ENCODE measurements at regions not wholly inside any gene's neighbourhood (a gene's known extent, or its start where the extent isn't known, plus 50 kb on each side); places are given as distances from the start of the nearest gene placed in this dataset.
A peak's percentile ranks its signal among the peaks of the same experiment; 100 is the strongest.

- DNase-seq: no peak
These were observed 118.8 kb upstream of the TENM3 start for GRCh38 chr4:182124359-182124758.

- no peak for DNase-seq
These were observed 117.1 kb upstream of the TENM3 start for GRCh38 chr4:182126096-182126495.

- DNase-seq: no peak
These were observed 116.6 kb upstream of the TENM3 start for GRCh38 chr4:182126603-182127002.

DNA sequence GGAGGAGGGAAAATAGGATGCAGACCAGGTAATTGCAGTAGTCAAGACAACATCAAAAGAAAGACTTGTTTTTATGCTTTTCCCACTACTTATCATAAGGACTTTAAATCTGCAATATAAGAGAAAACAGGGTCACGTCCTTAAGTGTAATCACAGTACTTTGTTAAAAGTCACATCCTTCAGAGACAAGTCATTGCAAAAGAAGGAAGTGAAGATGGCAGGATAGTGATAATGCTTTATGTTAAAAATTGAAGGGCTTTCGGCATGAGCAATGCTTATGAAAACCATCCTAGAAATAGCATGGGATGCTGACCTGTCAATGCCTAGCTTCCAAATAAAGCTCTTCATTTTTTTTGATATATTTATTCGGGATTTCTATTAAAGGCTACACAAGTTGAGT is 110.2 kb upstream of the TENM3 start:
- no peak for DNase-seq

DNA sequence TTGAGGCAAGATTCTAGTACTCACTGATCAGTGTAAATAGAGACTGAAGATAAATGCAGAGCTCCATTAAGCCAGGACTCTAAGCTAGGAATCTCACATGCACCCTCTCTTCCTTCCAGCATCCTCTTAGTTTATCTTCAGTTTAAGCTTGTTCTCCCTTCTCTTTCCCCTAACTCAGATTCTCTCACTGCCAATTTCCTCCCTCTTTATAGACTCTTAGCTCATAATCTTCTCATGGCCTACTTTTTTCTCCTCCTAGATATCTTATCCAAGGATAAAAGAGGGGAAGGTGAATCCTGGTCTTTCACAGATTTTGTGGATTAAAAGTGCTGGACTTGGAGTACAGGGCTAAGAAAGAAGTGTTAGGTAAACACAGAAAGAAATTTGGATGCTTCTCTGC is 108.9 kb upstream of the TENM3 start:
- DNase-seq: no peak

- no peak for DNase-seq
These were observed 107.0 kb upstream of the TENM3 start for GRCh38 chr4:182136201-182136600.

GRCh38 chr4:182137343-182137742 is 105.9 kb upstream of the TENM3 start:
- DNase-seq: no peak

DNA sequence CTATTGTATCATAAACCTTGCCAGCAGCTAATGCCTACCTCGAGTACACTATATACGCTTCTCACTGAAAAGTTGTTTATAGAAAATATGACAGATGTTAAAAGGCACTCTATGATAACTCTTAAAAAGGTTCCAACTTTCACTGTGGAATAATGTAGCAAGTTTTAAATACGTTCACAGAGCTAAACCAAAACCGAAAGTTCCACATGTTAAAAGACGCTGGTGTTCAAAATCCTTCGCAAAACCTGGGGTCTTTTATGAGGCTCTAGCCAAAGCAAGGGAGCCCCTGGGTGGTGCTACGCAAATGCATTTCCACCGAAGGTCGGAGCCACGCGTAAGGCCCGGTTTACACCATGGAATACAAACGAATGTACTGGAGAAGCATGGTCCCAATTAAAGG is 103.7 kb upstream of the TENM3 start:
- no peak for DNase-seq

GRCh38 chr4:182140547-182140946 is 102.7 kb upstream of the TENM3 start:
- no peak for DNase-seq

DNA sequence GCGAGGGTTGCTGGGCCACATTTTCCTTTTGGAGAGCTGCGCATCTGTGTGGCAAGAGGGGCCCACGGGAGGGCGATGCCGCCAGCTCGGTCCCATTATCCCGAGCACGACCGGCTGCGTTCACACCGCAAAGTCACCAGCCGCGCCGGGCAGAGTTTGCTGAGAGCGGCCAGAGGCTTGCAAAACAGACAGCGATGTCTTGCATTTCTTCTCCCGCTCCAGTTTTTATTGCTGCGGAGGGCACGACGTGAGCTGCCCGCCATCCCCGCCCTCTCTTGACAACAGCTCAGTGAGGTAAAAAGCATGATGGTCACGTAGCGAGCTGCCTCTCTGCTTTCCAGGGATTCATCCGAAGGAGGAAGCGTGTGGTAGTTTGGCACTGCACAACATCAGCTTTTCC is 102.1 kb upstream of the TENM3 start:
- DNase-seq: no peak

DNA sequence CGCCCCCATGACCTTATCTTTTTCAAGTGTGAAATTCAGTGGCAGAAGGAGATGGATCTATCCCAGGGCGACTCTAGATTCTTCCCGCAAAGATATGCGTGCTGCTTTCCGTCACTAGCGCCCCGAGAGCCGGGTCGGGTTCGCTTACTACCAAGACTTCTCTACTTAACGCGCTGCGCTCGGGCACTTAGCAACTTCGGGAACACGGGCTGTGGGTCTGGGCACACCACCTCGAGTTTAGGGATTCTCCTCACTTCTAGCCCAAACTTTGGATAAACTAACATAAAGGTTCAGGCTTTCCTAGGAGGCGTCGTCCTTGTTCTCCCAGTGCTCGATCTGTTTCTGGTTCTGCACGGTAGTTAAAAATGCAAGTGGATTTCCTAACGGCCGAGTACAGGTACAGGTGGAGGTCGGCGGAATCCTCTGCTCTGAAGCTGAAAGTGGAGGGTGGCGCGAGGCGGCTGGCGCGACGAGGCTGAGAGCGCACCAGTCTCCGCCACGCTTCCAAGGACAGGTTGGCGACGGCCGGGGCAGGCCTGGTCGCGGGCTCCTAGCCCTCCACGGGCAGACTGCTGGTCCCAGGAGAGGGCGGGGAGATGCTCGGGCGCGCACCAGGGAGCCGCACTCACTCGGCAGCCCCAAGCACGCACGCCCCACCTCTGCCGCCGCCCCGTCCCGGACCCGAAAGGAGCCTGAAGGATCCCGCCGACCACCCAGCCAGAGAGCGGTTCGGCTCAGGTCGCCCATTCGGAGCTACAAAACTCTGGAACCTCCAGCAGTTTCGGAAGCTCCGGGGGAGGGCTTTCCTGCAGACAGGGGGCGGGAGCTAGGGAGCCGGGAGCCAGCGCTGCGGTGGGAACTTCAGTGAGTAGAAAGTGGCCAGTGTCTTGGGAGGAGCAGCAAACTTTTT is 100.8 kb upstream of the TENM3 start:
- no peak for DNase-seq

- no peak for DNase-seq
These were observed 99.9 kb upstream of the TENM3 start for GRCh38 chr4:182143086-182143821.

DNA sequence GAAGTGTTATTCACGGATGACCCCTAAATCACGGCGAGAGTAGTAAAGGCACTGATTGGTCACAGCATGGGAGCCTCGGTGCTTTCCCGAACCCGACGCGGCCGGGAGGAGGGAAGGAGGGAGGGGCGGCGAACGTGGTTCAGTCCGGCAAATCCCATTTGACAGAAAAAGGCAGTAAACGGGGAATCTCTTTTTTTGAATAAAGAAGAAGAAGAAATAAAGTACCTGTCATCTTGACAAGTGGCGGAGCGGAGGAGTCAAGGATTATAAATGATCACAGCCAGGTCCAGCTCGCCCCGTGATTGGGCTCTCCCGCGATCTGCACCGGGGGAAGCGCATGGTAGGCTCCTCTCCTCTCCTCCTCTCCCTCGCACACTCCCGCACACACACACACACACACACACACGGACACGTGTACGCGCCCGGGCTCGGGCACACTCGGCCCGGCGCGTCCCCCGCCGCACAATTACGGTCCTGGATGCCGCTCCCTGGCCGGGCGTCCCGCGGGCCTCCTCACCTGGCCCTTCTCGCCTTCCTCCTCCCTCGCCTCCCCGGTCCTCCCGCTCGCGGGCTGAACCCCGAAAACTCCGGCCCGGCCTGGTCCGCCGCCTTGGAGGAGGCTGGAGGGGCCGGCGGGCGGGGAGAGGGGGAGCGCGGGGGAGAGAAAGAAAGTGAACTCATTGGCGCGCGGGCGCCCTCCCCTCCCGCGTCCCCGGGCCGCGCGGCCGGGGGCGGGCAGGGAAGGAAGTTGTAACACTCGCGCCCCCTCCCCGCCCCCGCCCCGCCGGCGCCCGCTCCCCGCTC is 99.2 kb upstream of the TENM3 start:
- DNase-seq: peak; percentile 69

GRCh38 chr4:182144626-182145333 is 98.4 kb upstream of the TENM3 start:
- no peak for DNase-seq

GRCh38 chr4:182145334-182145905 is 97.8 kb upstream of the TENM3 start:
- no peak for DNase-seq

DNA sequence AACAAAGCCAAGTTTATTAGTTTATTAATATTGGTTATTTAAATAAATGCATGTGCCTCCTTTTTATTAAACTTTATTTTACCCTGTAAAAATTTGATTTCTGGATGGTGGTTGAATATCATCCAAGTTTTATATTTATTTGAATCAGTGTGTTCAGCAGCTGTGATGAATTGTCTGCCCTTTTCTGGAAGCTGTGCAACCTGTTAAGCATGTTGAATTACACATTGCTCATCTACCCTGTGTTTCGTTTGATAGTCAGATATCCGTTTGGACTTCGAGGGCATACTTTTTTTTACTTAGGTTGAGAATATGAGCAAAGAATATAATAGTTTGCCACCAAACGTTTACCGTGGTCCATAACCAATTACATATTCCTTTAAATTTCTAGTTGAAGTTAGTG is 95.8 kb upstream of the TENM3 start:
- no peak for DNase-seq

DNA sequence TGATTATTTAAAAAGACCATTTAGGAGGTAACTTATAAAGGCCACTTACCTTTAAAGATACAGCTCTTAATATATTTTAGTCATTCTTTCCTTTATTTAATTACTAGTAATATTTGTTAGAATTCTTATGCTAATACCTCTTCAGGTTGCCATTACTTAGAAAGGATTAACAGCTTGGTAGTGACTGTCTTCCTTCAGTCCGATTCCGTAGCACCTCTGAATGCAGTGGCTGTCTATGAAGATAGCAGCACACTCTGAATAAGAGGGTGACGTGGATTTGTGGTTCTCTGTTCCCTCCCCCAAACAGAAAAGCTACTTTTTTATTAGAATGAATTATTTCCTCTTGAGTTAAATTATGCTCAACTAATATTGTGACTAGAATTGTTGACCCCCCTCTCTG is 92.6 kb upstream of the TENM3 start:
- DNase-seq: no peak

- no peak for DNase-seq
These were observed 87.4 kb upstream of the TENM3 start for GRCh38 chr4:182155806-182156205.

DNA sequence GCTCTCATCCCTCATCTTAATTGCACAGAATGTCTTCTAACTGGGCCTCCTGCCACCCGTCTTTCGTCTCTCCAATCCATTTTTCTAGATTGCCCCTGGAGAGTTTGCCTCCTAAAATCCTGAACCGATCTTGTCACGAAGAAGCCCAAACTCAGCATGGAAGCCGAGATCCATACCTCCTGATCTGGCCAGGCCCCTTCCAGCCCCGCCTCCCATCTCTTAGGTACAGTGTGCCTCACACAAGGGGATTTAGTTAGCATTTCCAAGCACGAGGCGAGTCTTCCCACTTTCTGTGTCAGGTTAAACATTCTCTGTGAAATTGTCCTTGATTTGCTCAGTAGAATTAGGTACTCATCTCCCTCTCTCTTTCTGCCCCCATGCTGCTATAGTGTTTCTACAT is 80.0 kb upstream of the TENM3 start:
- DNase-seq: no peak

GRCh38 chr4:182169572-182169971 is 73.6 kb upstream of the TENM3 start:
- DNase-seq: no peak

DNA sequence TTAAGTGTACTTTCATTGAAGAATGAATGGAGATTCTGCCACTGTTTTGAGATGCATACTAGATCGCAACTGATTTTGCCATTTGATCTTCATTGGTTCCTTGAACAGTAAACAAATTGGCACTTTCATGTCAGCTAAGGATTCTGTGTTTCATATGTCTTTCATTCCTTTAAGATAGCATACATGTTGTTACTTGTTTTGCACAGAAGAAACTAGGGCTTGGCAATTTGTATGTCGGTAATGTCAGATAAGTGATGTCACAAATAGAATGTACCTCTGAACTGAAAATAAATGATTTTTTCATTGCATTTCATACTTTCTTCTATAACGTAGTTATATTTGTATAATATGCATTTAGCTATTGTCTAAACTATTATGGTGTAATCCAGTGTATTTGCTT is 73.2 kb upstream of the TENM3 start:
- no peak for DNase-seq

DNA sequence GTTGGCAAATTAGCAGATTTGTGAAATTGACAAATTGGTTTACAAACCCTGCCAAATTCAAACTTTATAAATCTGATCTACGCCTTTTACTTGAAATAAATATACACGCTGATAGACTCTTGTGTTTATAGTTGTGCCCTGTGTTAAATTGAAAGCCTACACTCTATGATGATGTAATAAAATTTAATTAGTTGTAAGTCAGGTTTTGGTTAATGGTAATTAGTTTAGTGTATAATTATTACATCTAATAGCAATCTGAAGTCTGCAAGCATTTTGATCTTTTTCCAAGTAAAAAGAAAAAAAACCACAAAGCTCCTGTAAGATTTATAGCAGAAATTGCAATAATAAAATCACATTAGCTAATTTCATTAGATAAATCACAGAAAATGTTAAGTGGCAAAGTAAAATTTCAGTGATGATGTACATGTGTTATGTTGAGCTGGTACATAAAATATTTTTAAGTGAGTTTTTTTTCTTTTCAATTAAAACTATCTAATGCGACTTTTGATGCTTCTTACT is 72.7 kb upstream of the TENM3 start:
- no peak for DNase-seq
